Non-pigmented ciliary epithelial cell (primary cell): ENCODE measurements at regions not wholly inside any gene's neighbourhood (a gene's known extent, or its start where the extent isn't known, plus 50 kb on each side); places are given as distances from the start of the nearest gene placed in this dataset.
"Not testable (repeated sequence)": the region's sequence is repeated elsewhere in the genome, so short reads cannot be mapped to it uniquely, and the experiment has no call there.

Source experiments
- DNase-seq: peaks from one replicate; pipeline ENCODE4 v3.0.0-alpha.2; 2010; ENCODE audit warnings: low read depth

DNA sequence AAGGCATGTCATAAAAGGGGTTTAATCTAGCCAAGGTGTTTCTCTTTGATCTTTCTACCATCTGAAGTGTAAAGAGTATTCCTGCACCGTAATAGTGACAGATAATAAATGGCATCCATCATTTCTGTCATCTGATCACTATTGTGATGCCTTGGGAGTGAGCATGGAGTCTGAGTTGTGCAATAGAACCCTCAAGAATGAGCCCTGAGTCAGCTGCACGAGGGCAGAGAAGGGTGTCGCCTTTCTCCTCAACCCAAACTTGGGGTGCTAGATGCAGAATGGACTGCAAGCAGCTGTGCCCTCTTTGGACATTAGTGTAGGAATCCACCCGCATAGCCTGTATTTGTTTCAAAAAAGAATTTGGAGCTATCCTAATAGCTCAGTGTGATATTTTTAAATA, 115.2 kb downstream of the ZNF37A start:
- DNase-seq: no peak

DNA sequence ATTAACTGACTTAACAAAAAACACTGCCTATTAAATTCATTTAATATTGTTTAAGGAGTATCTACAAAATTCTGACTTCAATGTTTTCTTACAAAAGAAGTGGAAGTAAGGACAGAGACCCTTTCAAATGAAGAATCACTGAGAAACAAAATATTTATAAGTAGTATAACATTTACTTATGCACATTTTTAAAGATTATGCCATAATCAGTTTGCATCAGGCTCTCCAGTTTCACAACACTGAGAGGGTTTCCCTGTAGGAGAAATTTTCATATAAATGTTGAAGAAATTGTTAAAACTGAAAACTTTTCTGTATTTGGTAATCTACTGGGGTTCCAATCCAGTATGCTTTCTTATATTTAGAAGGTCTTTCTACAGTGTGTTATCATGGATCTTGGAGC, 115.6 kb downstream of the ZNF37A start:
- not testable (repeated sequence) for DNase-seq

DNA sequence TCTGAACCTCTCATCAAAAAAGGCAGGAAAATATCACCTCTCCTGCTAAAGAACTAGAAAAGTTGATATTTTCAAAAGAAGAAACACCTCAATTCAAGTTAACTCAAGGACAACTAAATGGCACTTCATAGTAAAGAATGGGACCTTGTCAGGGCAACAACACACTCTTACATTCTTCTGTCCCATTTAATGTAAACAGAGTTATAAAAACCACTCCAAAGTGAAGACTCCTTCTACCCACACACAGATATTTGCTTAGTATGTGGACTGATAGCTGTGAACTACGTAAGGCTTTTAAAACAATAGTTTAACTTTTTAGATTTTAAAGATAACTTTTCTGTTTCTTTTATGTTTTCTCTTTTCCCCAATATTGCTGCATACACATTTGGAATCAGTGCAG, 118.3 kb downstream of the ZNF37A start:
- no peak for DNase-seq

DNA sequence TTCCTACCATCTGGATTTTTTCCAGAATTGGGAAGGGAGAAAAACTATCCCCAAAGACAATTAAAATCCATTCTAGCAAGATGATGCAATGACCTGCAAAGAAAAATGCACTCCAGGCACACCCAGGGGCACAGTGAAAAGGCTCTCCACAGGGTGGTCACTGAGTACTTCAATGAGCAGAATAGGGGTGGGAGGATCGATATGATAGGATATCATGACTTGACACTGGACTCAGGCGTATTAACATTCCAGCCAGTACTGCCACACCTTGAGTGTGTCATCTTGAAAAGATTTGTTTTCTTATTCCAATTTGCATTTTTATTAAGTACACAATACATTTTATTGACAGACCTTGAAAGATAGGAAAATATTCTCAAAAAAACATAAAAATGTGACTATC, 132.2 kb downstream of the ZNF37A start:
- DNase-seq: no peak

DNA sequence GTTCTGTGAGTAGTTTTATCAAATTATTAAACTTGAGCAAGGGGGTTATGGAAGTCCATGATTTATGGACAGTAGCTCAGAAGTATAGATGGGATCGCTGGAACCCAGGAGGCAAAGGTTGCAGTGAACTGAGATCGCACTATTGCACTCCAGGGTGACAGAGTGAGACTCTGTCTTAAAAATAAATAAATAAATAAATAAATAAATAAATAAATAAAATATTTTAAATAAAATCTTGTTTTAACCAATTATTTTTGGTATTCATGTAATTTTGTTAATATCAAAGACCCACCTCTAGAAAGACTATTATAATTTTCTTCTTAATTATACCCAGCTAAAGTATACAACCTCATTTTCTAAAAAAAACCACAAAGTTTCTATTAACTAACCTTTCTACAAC, 134.3 kb downstream of the ZNF37A start:
- no peak for DNase-seq

DNA sequence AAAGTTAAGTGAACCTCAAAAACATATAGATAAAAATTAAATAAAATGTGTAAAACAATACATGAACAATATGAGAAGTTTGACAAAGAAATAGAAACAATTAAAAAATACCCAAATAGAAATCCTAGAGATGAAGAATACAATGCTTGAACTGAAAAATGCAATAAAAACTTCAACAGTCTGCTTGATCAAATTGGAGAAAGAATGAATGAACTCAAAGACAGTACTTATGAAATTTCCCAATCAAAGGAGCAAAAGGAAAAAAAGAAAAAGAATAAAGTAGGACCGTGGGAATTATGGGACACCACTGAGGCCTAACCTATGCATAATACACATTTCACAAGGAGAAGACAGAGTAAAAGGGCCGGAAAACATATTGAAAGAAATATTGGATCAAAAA, 144.3 kb downstream of the ZNF37A start:
- not testable (repeated sequence) for DNase-seq

DNA sequence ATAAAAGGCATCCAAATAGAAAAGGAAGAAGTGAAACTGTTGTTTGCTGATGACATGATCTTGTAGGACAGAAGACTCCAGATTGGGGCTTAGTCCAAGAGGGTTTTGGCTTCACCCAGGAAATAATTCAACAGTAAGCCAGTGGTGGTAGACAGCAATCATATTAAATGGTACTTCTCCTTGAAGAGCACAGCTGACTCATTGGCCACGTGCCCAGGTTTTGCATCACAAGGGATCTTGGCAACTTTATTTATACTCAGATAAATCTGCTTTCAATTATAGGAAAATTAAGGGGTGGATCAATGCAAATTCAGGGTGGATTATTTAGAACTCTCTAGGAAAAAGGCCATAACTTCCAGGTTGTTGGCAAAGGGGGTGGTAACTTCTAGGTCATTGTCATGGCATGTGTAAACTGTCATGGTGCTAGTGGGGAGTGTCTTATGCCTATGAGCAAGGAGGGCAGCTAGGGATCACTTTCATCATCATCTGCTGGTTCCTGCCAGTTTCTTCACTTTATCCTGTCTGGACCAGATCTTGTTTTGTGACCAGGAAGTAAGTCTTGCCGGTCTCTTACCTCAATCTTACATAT, 148.0 kb downstream of the ZNF37A start:
- DNase-seq: not testable (repeated sequence)

DNA sequence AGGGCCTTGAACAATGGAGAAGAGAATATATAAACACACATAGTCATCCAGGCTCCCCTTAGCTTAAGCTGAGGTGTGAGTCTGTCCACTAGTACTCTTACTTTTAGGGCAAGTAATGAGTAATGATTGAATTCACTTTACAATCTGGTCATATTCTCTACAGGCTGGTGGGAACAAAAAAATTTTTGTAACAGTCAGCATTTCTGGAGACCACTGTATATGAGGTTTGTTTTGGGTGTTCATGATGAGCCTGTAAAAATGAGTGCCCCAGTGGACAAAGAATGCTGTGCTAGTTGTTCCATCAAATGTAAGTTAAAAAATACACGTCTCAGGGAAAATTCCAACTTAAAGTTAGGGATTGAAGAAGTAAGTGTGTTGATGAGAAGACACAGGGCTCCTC, 154.0 kb downstream of the ZNF37A start:
- DNase-seq: not testable (repeated sequence)

DNA sequence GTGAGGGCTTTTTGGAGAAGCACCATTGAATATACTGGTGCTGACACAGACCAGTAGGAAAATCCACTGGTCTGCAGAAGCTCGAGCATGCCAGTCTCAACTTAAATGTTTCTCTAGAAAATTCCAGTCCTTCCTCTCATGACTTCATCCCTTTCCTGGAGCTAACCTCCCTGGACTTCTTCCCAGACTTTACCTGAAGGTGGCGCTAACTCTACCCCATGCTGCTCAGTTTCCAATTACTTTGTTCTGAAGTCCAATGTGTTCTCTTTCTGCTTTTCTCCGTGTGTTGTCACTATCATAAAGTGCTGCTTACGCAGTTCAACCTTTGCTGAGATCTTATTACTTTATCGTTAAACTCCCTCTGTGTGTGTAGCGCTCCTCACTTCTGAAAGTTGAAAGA, 158.4 kb downstream of the ZNF37A start:
- not testable (repeated sequence) for DNase-seq

DNA sequence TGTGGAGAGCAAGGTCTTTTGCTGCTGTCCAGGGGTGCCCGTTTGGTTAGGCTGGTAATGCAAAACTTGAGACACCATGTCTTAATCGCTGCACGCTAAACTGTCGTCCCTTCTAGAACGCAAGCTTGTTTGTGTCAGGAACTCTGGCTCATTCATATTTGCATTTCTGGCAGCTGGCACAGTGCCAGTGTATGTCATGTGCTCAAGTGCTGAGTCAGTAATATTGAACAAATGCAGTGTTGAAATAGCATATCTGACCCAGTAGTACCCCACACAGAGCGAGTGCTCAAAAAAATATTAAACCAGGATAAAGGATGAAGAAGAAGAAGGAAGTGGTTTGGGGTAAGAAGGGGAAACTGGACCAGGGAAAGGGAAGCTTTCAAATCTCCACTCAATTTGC, 173.4 kb downstream of the ZNF37A start:
- DNase-seq: not testable (repeated sequence)

DNA sequence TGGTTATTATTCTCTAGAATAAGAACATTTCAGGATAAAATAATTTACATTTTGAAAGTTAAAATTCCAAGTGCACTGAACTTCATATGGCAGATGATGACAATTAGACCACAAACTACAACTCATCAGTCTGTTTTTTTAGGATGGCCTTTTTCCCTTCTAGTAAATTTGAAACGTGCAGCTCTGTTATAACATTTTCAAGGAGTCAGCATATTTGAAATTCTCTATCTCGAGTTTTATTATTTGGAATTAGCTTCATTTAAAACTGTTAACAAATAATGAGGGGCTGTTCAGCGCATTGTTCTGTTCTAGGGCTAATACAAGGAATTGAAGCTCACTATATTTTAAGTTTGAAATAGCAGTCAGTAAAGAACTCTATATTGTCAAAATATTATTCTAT, 176.9 kb downstream of the ZNF37A start:
- not testable (repeated sequence) for DNase-seq

DNA sequence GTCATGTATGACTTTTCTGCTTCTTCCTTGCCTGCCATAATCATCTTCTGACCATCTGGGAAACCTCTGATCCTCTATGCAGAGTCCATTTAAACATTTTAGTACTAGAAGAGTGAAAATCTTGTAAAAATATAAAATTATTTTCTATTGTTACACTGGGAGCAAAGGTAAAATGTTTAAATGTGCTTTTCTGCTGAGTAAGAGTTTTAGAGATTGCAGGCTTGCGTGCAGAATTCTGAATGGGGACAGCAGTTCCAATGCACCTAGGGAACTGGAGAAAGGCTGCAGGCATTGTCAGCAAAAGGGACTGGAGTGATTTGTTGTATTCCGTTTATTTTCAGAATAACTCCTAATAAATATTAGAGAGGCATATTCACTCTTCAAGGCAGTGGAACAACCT, 180.7 kb downstream of the ZNF37A start:
- not testable (repeated sequence) for DNase-seq

DNA sequence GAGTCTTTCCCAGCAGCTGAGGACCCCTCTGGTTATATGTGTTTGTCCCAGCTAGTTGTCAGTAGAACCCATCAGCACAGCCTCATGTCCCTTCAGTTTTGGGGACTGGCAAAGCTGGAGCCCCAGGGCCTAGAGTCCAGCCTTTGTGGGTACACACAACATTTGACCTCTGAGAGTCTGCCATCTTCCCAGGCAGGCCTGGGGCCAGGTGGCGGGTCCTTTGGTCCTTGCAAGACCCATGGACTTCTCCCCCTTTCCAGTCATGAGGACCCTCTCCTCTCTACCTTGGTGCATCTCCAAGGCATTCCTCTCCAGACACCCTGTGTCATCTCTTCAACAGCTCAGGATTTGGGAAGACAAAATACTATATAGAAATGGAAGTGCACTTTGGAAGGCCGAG, 198.4 kb downstream of the ZNF37A start:
- DNase-seq: not testable (repeated sequence)

DNA sequence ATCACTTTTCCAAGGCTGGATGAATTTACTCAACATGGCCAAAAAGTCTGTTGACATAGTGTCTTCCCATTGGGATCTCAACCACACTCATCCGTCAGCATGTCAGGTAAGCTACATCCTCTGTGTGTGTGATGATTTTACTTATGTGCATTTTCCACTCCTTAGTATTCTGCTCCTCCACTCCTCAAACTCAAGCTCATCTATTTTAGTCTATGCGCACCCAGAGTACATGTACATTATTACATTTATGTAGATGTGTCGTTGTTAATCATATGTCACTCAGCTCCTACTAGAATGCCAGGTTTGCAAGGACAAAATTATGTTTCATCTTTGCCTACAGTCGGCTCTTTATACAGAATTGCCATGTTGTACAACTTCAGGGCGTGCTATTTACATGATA, 216.0 kb downstream of the ZNF37A start:
- not testable (repeated sequence) for DNase-seq

DNA sequence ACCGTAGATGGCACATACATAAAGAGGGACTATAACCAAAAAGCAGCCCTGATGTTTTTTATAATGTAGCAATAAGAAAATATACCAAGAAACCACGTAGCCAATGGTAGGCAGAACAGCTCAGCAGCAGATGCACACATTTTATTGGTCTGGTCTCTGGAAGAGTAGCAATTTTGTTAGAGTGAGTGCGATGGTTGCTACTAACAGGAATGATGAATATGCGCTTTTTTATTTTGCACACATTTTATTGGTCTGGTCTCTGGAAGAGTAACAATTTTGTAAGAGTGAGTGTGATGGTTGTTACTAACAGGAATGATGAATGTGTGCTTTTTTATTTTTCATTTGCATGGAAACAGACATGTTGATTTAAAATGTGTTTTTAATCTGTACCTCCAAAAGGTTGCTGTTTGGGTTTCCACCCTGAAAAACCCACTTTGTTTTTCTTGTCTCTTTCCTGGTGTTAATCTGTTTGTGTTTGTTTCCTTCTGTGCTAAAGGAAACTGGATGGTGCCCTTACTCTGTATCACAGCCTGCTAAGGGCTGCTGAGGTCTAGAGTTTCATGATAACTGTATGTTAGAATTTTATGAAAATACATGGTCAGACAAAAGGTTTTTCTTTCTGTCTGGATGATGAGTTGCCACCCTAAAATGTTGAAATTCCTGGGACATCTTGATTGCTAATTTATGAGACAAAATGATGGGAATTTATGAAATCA, 221.1 kb downstream of the ZNF37A start:
- not testable (repeated sequence) for DNase-seq

DNA sequence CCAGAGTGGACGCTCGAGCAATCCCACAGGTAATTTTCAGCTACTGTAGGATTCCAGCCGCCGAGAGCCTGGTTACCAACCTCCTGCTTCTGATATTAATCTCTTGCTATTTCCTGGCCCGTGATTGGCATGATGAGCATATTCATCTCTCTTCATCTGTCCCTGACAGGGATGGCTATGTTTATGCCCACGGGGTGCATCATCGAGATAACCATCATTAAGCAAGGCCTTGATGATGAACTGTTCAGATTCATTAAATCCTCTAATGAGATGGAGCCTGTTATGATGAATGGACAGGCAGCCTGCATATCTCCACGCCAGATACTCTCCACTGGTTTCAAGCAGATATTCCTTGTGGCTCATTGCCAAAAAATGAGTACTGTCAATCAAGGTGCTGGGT, 227.3 kb downstream of the ZNF37A start:
- DNase-seq: not testable (repeated sequence)

DNA sequence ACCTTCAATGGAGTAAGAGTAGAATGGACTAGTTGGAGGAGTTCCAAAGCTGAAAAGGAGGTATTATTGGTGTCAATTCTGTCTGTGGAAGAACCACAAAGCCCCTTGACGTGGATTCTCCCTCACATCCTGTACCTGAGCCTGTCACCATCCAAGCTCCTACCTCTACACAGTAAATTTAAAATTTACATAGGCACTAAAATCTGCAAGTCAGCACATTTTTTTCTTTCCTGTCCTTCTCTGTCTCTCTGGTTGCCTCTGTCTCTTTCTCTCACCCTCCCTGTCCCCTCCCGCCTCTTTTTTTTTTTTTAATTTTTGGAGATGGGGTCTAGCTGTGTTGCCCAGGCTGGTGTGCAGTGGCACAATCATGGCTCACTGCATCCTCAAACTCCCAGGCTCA, 236.2 kb downstream of the ZNF37A start:
- not testable (repeated sequence) for DNase-seq

DNA sequence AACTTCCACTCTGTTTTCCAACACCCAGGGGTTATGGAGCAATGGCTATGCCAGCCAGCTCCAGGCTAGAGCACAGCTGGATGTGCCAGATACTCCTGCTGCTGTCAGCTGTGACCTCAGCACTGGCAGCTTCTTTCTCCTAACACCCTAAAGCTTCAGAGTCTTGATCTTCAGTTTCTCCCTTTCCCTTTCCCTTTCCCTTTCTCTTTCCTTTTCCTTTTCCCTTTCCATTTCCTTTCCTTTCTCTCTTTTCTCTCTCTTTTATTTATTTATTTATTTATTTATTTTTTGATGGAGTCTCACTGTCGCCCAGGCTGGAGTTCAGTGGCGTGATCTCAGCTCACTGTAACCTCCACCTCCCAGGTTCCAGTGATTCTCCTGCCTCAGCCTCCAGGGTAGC, 237.0 kb downstream of the ZNF37A start:
- DNase-seq: not testable (repeated sequence)

DNA sequence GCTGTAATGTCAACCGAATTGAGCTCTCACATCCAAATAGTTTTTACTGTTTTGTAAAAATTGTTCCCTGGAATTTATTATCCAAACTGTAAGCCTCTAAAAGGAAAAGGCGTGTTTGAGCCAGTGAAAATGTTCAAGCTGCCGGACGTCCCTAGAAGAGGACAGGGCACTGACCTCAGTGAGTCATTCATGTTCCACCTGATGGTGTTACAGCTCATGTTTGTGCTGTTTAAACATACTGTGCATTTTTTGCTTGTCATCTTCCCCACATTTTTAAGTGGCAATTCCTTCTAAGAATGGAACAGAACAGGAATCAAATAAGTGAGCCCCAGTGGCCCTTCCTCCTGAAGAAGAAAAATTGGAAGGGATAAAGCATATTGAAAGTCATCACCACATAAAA, 239.6 kb downstream of the ZNF37A start:
- not testable (repeated sequence) for DNase-seq

DNA sequence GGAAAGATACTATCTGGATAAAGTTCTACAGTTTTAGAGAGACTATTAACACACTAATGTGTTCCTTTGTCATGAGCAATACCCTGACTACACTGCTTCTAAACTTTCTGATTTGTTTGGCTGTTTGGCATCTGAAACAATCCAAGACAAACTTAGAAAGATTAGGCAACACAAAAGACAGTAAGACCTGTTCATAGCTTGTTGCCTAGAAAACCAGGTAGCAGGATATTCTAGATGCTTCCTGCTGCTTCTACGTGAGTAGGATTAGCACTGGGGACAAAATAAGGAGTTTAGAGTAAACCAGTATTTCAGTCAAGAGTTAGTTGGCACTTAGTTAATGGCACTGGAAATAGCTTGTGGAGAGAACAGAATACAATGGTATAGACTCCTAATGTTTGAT, 256.5 kb downstream of the ZNF37A start:
- DNase-seq: not testable (repeated sequence)

DNA sequence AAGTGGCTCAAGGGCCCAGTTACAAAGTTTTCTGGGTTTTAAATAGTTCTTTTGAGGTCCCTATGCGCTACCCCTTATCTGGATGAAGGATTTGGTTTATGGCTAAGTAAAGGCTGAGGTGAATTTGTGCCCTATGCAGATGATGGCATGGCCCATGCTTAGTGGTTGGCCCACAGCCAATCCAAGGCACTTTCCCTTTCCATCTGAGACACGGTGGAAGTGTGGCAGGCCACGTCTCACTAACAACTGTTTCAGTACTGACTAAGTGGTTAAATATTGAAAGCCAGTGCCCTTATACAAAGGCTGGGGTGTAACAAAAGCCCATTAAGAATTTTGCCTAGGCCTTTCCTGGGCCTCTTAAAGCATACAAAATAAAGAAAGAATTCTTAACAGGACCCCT, 260.3 kb downstream of the ZNF37A start:
- not testable (repeated sequence) for DNase-seq

DNA sequence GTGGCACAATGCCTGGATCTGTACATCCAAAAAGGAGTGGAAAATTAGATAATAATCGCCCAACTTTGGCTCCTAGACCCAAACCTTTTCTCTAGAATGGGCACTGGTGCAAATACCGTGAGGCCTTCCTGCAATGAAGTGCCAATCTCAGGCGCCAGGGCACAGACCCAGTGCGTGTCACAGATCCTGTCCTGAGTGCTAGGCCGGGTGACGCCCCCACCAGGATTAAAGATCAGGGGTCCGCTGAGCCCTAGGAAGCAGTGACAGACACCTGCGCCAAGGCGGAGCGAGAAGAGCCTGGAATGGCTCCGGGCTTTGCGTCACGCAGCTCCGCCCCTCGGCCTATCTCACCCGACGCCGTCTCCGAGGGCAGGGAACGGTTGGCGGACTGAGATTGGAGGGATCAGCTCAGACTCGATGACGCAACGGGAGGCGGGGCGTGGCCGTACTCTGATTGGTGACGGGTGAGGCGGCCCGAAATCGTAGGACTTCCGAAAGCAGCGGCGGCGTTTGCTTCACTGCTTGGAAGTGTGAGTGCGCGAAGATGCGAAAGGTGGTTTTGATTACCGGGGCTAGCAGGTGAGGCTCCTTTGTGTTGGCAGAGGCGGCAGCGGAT, 261.9 kb downstream of the ZNF37A start:
- peak; percentile 6 for DNase-seq

DNA sequence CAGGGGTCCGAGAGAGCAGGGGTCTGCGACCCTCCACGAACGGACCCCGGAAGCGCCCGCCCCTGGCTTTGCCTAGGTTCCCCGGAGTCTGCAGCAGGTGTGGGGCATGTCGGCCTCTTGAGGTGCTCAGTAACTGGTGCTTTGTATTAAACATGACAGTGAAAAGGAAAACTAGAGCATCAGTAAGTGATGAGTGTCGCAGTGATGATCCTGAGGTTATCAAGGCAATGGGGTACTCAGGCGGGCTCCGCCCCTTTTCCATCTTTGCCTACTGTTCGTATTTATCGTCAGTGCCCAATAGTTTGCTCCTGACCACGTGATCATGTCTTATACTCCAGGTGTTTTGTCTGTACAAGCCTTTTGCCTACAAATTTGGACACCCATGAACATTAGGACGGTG, 262.4 kb downstream of the ZNF37A start:
- DNase-seq: not testable (repeated sequence)
